Parathyroid adenoma (tissue), 2 donors: ENCODE measurements at regions not wholly inside any gene's neighbourhood (a gene's known extent, or its start where the extent isn't known, plus 50 kb on each side); places are given as distances from the start of the nearest gene placed in this dataset.

Experiments
- H2AFZ ChIP-seq: fragments of 300-600 bp; sonication (generic); one replicate; pipeline ENCODE4 v1.7.0; 2017; ENCODE audit warnings: antibody characterized with exemption, mild to moderate bottlenecking
- H3K27ac ChIP-seq: fragments of 300-600 bp; sonication (generic); one replicate; pipeline ENCODE4 v1.7.0; 2017
- H3K27me3 ChIP-seq: fragments of 300-600 bp; sonication (generic); one replicate; pipeline ENCODE4 v1.7.0; 2017; ENCODE audit warnings: low read length; ENCODE audit not compliant: control insufficient read depth, insufficient read depth
- H3K36me3 ChIP-seq: fragments of 300-600 bp; sonication (generic); one replicate; pipeline ENCODE4 v1.7.0; 2017; ENCODE audit warnings: low read length; ENCODE audit not compliant: control insufficient read depth, insufficient read depth
- H3K4me1 ChIP-seq: fragments of 300-600 bp; sonication (generic); one replicate; pipeline ENCODE4 v1.7.0; 2017; ENCODE audit warnings: control low read depth
- H3K4me2 ChIP-seq: fragments of 300-600 bp; sonication (generic); one replicate; pipeline ENCODE4 v1.7.0; 2017; ENCODE audit warnings: low read length
- H3K4me3 ChIP-seq: fragments of 300-600 bp; sonication (generic); one replicate; pipeline ENCODE4 v1.7.0; 2017; ENCODE audit warnings: low read depth, low read length
- H3K79me2 ChIP-seq: fragments of 300-600 bp; sonication (generic); one replicate; pipeline ENCODE4 v1.7.0; 2017; ENCODE audit warnings: control low read depth
- H3K9ac ChIP-seq: fragments of 300-600 bp; sonication (generic); one replicate; pipeline ENCODE4 v1.7.0; 2017; ENCODE audit warnings: mild to moderate bottlenecking
- H3K9me3 ChIP-seq: fragments of 300-600 bp; sonication (generic); one replicate; pipeline ENCODE4 v1.7.0; 2017; ENCODE audit warnings: low read length; ENCODE audit not compliant: control insufficient read depth
- CTCF ChIP-seq: fragments of 300-600 bp; sonication (generic); IDR thresholded peaks from one replicate; pipeline ENCODE4 v1.7.0; 2017; ENCODE audit warnings: antibody characterized with exemption, mild to moderate bottlenecking
- donor health status: primary hyperparathyroidism.

- TF ChIP-seq CTCF: no peak
- H3K9me3 ChIP-seq: no peaks in the 10 kb centered on the region
- H3K36me3 ChIP-seq: no peaks in the 10 kb centered on the region
- no peaks in the 10 kb centered on the region for H3K4me1 ChIP-seq
- no peak overlapping the region for H3K27ac ChIP-seq
- H3K4me3 ChIP-seq: no peak overlapping the region
- no peak overlapping the region for H3K9ac ChIP-seq
- no peaks in the 10 kb centered on the region for H3K27me3 ChIP-seq
- no peak overlapping the region for H3K4me2 ChIP-seq
- no peaks in the 10 kb centered on the region for H3K79me2 ChIP-seq
- no peak overlapping the region for H2AFZ ChIP-seq
Measured at GRCh38 chr21:32974653-32975052, 51.1 kb upstream of the OLIG2 start.

GRCh38 chr21:32975811-32976431 lies 49.8 kb upstream of the OLIG2 start:
- H3K4me1 ChIP-seq: no peaks in the 10 kb centered on the region
- H2AFZ ChIP-seq: no peak overlapping the region
- no peaks in the 10 kb centered on the region for H3K9me3 ChIP-seq
- H3K27ac ChIP-seq: no peak overlapping the region
- no peaks in the 10 kb centered on the region for H3K79me2 ChIP-seq
- H3K4me2 ChIP-seq: no peak overlapping the region
- H3K27me3 ChIP-seq: no peaks in the 10 kb centered on the region
- no peak overlapping the region for H3K9ac ChIP-seq
- no peak overlapping the region for H3K4me3 ChIP-seq
- H3K36me3 ChIP-seq: no peaks in the 10 kb centered on the region
- TF ChIP-seq CTCF: no peak
